WERI-Rb-1 (cell line): ENCODE measurements at regions not wholly inside any gene's neighbourhood (a gene's known extent, or its start where the extent isn't known, plus 50 kb on each side); places are given as distances from the start of the nearest gene placed in this dataset.

ENCODE experiments used
- DNase-seq: peaks from one replicate; pipeline ENCODE4 v3.0.0-alpha.2; 2020
- H3K27ac ChIP-seq: fragments of 250-450 bp; sonication (Bioruptor Pico); 2 replicates; pipeline ENCODE4 v1.5.1; 2020; ENCODE audit warnings: mild to moderate bottlenecking, moderate library complexity
- H3K27me3 ChIP-seq: fragments of 250-450 bp; sonication (Bioruptor Pico); 2 replicates; pipeline ENCODE4 v1.5.1; 2021; ENCODE audit warnings: mild to moderate bottlenecking, low read depth, moderate library complexity; ENCODE audit not compliant: insufficient read depth, severe bottlenecking
- H3K36me3 ChIP-seq: fragments of 250-450 bp; sonication (Bioruptor Pico); 2 replicates; pipeline ENCODE4 v1.5.1; 2020; ENCODE audit warnings: mild to moderate bottlenecking, moderate library complexity
- H3K4me3 ChIP-seq: 2 replicates; pipeline ENCODE4 v1.5.1; 2011; ENCODE audit warnings: low read depth, mild to moderate bottlenecking, control low read depth, low read length
- H3K9me3 ChIP-seq: fragments of 250-450 bp; sonication (Bioruptor Pico); 2 replicates; pipeline ENCODE4 v1.5.1; 2021; ENCODE audit warnings: mild to moderate bottlenecking, moderate library complexity; ENCODE audit not compliant: severe bottlenecking
- TF ChIP-seq, protein P1 (sequence below): IDR thresholded peaks from 2 replicates; pipeline ENCODE4 v1.5.1; 2011; ENCODE audit warnings: low read depth, mild to moderate bottlenecking, control low read depth, inconsistent platforms, low read length

DNA sequence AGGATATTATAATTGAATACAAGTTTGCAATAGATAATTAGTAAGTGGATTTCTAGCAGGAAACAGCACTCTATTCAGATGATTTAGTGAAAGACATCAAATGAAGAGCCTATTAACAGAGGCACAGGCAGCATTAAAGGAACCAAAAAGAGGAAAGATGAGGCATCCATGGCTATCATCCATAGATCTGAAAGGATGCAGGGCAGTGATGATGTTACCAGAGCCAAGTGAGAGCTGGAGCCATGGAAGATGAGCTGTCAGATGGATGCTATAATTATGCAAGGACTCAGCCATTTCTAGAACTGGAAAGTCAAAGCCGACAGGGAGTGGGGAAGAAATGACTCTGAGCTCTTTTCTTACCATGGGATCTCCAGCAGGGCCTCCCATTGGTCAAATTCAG is 66.8 kb upstream of the ANKEF1 start:
- Histone ChIP-seq H3K27ac (no peak overlapping the region), H3K36me3 (no peaks in the 10 kb centered on the region), H3K4me3 (no peak overlapping the region), H3K27me3 (no peaks in the 10 kb centered on the region), H3K9me3 (no peaks in the 10 kb centered on the region)
- DNase-seq: no peak
- TF ChIP-seq, protein P1, sequence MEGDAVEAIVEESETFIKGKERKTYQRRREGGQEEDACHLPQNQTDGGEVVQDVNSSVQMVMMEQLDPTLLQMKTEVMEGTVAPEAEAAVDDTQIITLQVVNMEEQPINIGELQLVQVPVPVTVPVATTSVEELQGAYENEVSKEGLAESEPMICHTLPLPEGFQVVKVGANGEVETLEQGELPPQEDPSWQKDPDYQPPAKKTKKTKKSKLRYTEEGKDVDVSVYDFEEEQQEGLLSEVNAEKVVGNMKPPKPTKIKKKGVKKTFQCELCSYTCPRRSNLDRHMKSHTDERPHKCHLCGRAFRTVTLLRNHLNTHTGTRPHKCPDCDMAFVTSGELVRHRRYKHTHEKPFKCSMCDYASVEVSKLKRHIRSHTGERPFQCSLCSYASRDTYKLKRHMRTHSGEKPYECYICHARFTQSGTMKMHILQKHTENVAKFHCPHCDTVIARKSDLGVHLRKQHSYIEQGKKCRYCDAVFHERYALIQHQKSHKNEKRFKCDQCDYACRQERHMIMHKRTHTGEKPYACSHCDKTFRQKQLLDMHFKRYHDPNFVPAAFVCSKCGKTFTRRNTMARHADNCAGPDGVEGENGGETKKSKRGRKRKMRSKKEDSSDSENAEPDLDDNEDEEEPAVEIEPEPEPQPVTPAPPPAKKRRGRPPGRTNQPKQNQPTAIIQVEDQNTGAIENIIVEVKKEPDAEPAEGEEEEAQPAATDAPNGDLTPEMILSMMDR: no peak

DNA sequence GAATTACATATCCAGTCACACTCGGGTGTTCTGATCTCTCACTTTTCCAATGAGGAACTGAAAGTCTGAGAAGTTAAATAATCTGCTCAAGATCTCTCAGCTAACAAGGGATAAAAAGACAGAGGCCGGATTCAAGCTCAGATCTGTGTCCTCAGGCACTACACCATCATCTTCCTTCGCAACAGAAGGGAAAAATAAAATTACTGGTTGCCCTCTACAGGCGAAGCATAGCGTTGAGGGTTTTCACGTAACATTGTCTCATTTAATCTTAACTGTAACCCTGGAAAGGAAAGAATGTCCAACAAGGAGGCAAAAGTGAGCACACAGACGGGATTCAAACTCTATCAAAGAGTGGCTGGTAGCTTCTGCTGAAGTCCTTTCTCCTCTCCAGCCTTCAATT is 67.8 kb upstream of the ANKEF1 start:
- TF ChIP-seq, protein P1: peak; percentile 51
- no peaks in the 10 kb centered on the region for H3K36me3 ChIP-seq
- DNase-seq: no peak
- no peak overlapping the region for H3K4me3 ChIP-seq
- H3K27me3 ChIP-seq: no peaks in the 10 kb centered on the region
- H3K9me3 ChIP-seq: no peaks in the 10 kb centered on the region
- H3K27ac ChIP-seq: no peak overlapping the region

DNA sequence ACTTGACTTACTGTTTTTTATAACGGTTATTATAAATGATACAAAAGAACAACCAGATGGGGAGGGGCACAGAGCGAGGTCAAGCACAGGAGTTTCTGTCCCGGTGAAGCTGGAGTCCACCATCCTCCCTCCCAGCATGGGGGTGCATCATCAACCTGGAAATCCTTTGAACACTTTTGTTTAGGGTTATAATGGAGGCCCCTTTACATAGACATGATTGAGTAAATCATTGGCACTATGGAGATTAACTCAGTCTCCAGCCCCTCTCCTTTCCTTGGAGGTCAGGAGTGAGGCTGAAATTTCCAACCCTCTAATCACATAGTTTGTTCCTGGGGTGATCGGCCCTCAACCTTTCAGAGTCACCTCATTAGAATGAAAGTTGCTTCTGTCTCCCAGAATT is 71.8 kb upstream of the ANKEF1 start:
- Histone ChIP-seq H3K27me3 (no peaks in the 10 kb centered on the region), H3K27ac (no peak overlapping the region), H3K9me3 (no peaks in the 10 kb centered on the region), H3K4me3 (no peak overlapping the region), H3K36me3 (no peaks in the 10 kb centered on the region)
- DNase-seq: no peak
- TF ChIP-seq, protein P1: no peak

DNA sequence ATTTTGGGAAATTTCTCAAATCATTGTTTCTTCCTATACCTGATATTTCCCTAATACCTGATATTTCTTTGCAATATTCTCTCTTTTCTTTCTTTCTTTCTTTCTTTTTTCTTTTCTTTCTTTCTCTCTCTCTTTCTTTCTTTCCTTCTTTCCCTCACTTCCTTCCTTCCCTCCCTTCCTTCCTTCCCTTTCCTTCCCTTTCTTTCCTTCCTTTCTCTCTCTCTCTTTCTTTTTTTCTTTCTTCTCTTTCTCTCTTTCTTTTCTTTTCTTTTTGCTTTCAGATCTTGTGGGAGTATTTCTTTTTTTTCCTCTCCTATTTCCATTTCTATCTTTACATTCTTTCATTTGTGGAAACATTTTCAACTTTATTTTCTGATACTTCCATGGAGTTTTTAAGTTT is 76.1 kb upstream of the ANKEF1 start:
- TF ChIP-seq, protein P1: no peak
- no peaks in the 10 kb centered on the region for H3K27me3 ChIP-seq
- no peak for DNase-seq
- H3K27ac ChIP-seq: no peak overlapping the region
- H3K36me3 ChIP-seq: no peaks in the 10 kb centered on the region
- no peak overlapping the region for H3K4me3 ChIP-seq
- no peaks in the 10 kb centered on the region for H3K9me3 ChIP-seq

DNA sequence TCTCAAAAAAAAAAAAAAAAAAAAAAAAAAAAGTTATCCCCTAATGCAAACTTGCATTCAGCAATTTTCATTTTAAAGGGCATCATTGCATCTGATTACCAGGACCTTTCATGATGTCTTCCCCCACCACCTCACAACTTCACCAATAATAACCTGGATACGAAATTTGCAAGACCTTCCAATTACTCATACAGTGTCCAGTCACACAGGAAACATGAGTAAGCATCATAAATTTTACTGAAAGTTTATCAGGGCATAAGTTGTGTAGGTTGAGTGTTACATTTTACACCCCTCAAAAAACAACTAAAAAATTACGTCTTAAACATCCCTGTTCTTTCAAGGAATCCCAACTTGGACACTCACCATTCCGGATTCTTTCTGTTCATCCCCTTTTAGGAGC is 79.1 kb upstream of the ANKEF1 start:
- Histone ChIP-seq H3K9me3 (no peaks in the 10 kb centered on the region), H3K27me3 (no peaks in the 10 kb centered on the region), H3K36me3 (no peaks in the 10 kb centered on the region), H3K4me3 (no peak overlapping the region), H3K27ac (no peak overlapping the region)
- TF ChIP-seq, protein P1: no peak
- no peak for DNase-seq

DNA sequence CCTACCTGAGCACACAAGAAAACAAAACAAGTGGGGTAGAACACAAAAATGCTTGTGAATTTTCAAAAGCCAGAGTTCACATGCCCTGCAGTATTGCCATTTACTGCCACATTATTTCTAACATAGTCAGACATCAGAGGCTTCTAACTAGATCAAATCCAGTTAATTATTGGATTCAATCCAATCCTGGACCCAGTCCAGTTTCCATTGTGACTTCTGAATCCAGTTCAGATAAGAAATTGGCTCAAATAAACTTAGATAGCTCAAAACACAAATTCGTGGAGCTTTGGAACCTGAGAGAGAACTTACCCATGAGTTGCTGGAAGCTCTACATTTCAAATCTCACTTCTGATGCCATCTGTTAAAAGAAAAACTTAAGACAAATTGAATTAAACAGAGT is 85.2 kb upstream of the ANKEF1 start:
- Histone ChIP-seq H3K27ac (no peak overlapping the region), H3K27me3 (no peaks in the 10 kb centered on the region), H3K9me3 (no peaks in the 10 kb centered on the region), H3K36me3 (no peaks in the 10 kb centered on the region), H3K4me3 (no peak overlapping the region)
- DNase-seq: no peak
- TF ChIP-seq, protein P1: no peak
